ENCODE measurements at regions not wholly inside any gene's neighbourhood (a gene's known extent, or its start where the extent isn't known, plus 50 kb on each side); places are given as distances from the start of the nearest gene placed in this dataset.

DNA sequence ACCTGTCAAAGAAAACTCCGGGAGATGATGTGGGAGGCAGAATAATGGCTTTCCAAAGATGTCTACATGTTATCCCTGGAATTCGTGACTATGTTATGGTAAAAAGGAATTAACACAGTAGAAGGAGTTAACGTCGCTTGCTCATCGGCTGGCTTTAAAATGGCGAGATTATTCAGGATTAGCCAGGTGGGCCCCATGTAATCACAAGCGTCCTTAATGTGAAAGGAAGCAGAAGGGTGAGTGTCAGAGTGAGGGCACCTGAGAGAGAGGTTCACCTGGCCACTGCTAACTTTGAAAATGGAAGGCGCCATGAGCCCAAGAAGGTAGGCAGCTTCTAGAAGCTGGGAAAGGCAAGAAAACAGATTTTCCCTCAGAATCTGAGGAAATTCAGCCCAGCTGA, 557.2 kb downstream of the EPHB1 start:
- Histone ChIP-seq H3K4me2 (replicated peaks; ENCODE audit: extremely low read depth, low read length, poor library complexity, severe bottlenecking) (no peak overlapping the region), H3K27me3 (ENCODE audit: control insufficient read depth in 2 of 2, insufficient read depth in 2 of 2, low read length in 2 of 2) (no peaks in the 10 kb centered on the region), H2AFZ (ENCODE audit: insufficient read depth, low read depth, low read length, poor library complexity, severe bottlenecking) (no peak overlapping the region), H3K79me2 (ENCODE audit: insufficient read depth, low read length) (no peaks in the 10 kb centered on the region), H4K20me1 (ENCODE audit: insufficient read depth, low read length) (no peaks in the 10 kb centered on the region), H3K27ac (ENCODE audit: low read depth in 1 of 2, low read length in 2 of 2) (no peak overlapping the region), H3K4me3 (replicated peaks in 1 of 3; ENCODE audit: low read depth in 2 of 3, low read length in 3 of 3) (no peak overlapping the region), H3K9me3 (replicated peaks in 1 of 2; ENCODE audit: control insufficient read depth in 1 of 2, insufficient read depth in 1 of 2, low read length in 2 of 2) (no peaks in the 10 kb centered on the region), H3K36me3 (replicated peaks in 1 of 2; ENCODE audit: control insufficient read depth in 1 of 2, insufficient read depth in 2 of 2, low read length in 2 of 2) (no peaks in the 10 kb centered on the region), H3K9ac (ENCODE audit: insufficient read depth, low read length, poor library complexity, severe bottlenecking) (no peak overlapping the region), H3K4me1 (ENCODE audit: control insufficient read depth in 1 of 2, insufficient read depth in 2 of 2, low read length in 2 of 2) (no peaks in the 10 kb centered on the region)
- TF ChIP-seq, protein P1, sequence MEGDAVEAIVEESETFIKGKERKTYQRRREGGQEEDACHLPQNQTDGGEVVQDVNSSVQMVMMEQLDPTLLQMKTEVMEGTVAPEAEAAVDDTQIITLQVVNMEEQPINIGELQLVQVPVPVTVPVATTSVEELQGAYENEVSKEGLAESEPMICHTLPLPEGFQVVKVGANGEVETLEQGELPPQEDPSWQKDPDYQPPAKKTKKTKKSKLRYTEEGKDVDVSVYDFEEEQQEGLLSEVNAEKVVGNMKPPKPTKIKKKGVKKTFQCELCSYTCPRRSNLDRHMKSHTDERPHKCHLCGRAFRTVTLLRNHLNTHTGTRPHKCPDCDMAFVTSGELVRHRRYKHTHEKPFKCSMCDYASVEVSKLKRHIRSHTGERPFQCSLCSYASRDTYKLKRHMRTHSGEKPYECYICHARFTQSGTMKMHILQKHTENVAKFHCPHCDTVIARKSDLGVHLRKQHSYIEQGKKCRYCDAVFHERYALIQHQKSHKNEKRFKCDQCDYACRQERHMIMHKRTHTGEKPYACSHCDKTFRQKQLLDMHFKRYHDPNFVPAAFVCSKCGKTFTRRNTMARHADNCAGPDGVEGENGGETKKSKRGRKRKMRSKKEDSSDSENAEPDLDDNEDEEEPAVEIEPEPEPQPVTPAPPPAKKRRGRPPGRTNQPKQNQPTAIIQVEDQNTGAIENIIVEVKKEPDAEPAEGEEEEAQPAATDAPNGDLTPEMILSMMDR (IDR thresholded peaks at IDR 0.05), result no peak
- no peak for DNase-seq
- peaks cover 3 to 11% (median 8%) of the 10 kb centered on the region in 7 donors for H3K9me3 Mint-ChIP-seq
- H3K27ac Mint-ChIP-seq, result no peak overlapping the region
- 95% methylated on average over 7 of the region's 8 CpGs for WGBS (ENCODE audit: insufficient coverage)
- no peak overlapping the region for H3K4me3 Mint-ChIP-seq
- no peaks in the 10 kb centered on the region for H3K36me3 Mint-ChIP-seq
- intact Hi-C loops (cut with micrococcal nuclease), result no loop called here
- no peaks in the 10 kb centered on the region for H3K27me3 Mint-ChIP-seq (ENCODE audit: low read depth in 3 of 3)
- peaks cover 17% of the 10 kb centered on the region for H3K4me1 Mint-ChIP-seq

DNA sequence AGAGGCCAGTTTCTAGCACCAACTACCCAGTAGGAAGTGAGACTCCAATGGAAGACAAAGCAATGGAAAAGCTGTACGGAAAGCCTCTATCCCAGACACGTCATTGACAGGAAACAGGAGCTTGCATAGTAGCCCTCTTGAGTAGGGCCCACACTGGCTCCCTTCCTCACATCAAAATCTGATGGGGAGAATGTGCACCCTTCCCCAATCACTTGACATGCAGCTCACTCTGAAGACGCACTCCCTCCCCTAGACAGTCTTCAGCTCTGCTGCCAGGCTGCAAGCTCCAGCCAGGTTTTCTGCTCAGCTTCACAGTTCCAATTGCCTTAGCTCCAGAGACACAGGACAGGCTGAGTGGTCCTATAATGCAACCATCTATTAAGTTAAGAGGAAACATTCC, 567.8 kb downstream of the EPHB1 start:
- no peak for DNase-seq
- no peak overlapping the region for H3K27ac ChIP-seq (ENCODE audit: low read depth in 1 of 2, low read length in 2 of 2)
- no peak overlapping the region for H3K4me2 ChIP-seq (replicated peaks; ENCODE audit: extremely low read depth, low read length, poor library complexity, severe bottlenecking)
- intact Hi-C loops (cut with micrococcal nuclease), result no loop called here
- Mint-ChIP-seq H3K4me3 (no peak overlapping the region), H3K27me3 (ENCODE audit: low read depth in 3 of 3) (peaks cover 0 to 3% (median 0%) of the 10 kb centered on the region in 3 donors), H3K4me1 (no peaks in the 10 kb centered on the region), H3K36me3 (no peaks in the 10 kb centered on the region), H3K9me3 (peaks cover 0 to 5% (median 2%) of the 10 kb centered on the region in 7 donors), H3K27ac (no peak overlapping the region)
- no peak overlapping the region for H3K9ac ChIP-seq (ENCODE audit: insufficient read depth, low read length, poor library complexity, severe bottlenecking)
- no peaks in the 10 kb centered on the region for H3K36me3 ChIP-seq (replicated peaks in 1 of 2; ENCODE audit: control insufficient read depth in 1 of 2, insufficient read depth in 2 of 2, low read length in 2 of 2)
- no peaks in the 10 kb centered on the region for H3K79me2 ChIP-seq (ENCODE audit: insufficient read depth, low read length)
- H3K4me1 ChIP-seq (ENCODE audit: control insufficient read depth in 1 of 2, insufficient read depth in 2 of 2, low read length in 2 of 2), result no peaks in the 10 kb centered on the region
- TF ChIP-seq, protein P1 (IDR thresholded peaks at IDR 0.05), result no peak
- H2AFZ ChIP-seq (ENCODE audit: insufficient read depth, low read depth, low read length, poor library complexity, severe bottlenecking), result no peak overlapping the region
- H3K27me3 ChIP-seq (ENCODE audit: control insufficient read depth in 2 of 2, insufficient read depth in 2 of 2, low read length in 2 of 2), result no peaks in the 10 kb centered on the region
- H3K9me3 ChIP-seq (replicated peaks in 1 of 2; ENCODE audit: control insufficient read depth in 1 of 2, insufficient read depth in 1 of 2, low read length in 2 of 2), result no peaks in the 10 kb centered on the region
- H3K4me3 ChIP-seq (replicated peaks in 1 of 3; ENCODE audit: low read depth in 2 of 3, low read length in 3 of 3), result no peak overlapping the region
- no peaks in the 10 kb centered on the region for H4K20me1 ChIP-seq (ENCODE audit: insufficient read depth, low read length)
- WGBS (ENCODE audit: insufficient coverage), result 93% methylated on average over 2 of the region's 3 CpGs
